ENCODE measurements at regions not wholly inside any gene's neighbourhood (a gene's known extent, or its start where the extent isn't known, plus 50 kb on each side); places are given as distances from the start of the nearest gene placed in this dataset.

GRCh38 chr6:19943042-19943441 lies 105.9 kb downstream of the ID4 start:
- Histone ChIP-seq H3K4me2 (ENCODE audit: low read depth, low read length, poor library complexity, severe bottlenecking) (no peak overlapping the region), H3K4me1 (ENCODE audit: low read length) (no peaks in the 10 kb centered on the region), H3K27me3 (ENCODE audit: low read length) (no peaks in the 10 kb centered on the region), H3K4me3 (ENCODE audit: low read length) (no peak overlapping the region), H3K36me3 (ENCODE audit: insufficient read depth, low read length) (no peaks in the 10 kb centered on the region), H2AFZ (ENCODE audit: low read length) (no peak overlapping the region), H3K79me2 (ENCODE audit: low read length) (no peaks in the 10 kb centered on the region), H3K9me2 (replicated peaks; ENCODE audit: insufficient read depth, low read length) (no peaks in the 10 kb centered on the region), H4K20me1 (ENCODE audit: insufficient read depth, low read depth, low read length) (no peaks in the 10 kb centered on the region), H3K9ac (ENCODE audit: low read length) (no peak overlapping the region), H3K9me3 (ENCODE audit: low read length) (no peaks in the 10 kb centered on the region), H3K27ac (ENCODE audit: low read length) (no peak overlapping the region)
- DNase-seq: no peak

GRCh38 chr6:19945843-19946358 lies 108.7 kb downstream of the ID4 start:
- H3K36me3 ChIP-seq (ENCODE audit: insufficient read depth, low read length): no peaks in the 10 kb centered on the region
- no peak overlapping the region for H2AFZ ChIP-seq (ENCODE audit: low read length)
- H4K20me1 ChIP-seq (ENCODE audit: insufficient read depth, low read depth, low read length): no peaks in the 10 kb centered on the region
- no peak overlapping the region for H3K4me2 ChIP-seq (ENCODE audit: low read depth, low read length, poor library complexity, severe bottlenecking)
- no peak overlapping the region for H3K4me3 ChIP-seq (ENCODE audit: low read length)
- H3K9ac ChIP-seq (ENCODE audit: low read length): no peak overlapping the region
- no peak overlapping the region for H3K27ac ChIP-seq (ENCODE audit: low read length)
- peaks cover 3% of the 10 kb centered on the region; the same call in 1 of the 2 replicates for H3K9me3 ChIP-seq (ENCODE audit: low read length)
- H3K79me2 ChIP-seq (ENCODE audit: low read length): no peaks in the 10 kb centered on the region
- no peaks in the 10 kb centered on the region for H3K9me2 ChIP-seq (replicated peaks; ENCODE audit: insufficient read depth, low read length)
- DNase-seq: no peak
- H3K27me3 ChIP-seq (ENCODE audit: low read length): no peaks in the 10 kb centered on the region
- no peaks in the 10 kb centered on the region for H3K4me1 ChIP-seq (ENCODE audit: low read length)

- Histone ChIP-seq H4K20me1 (ENCODE audit: insufficient read depth, low read depth, low read length) (no peaks in the 10 kb centered on the region), H3K79me2 (ENCODE audit: low read length) (no peaks in the 10 kb centered on the region), H3K9ac (ENCODE audit: low read length) (no peak overlapping the region), H2AFZ (ENCODE audit: low read length) (no peak overlapping the region), H3K36me3 (ENCODE audit: insufficient read depth, low read length) (no peaks in the 10 kb centered on the region), H3K4me1 (ENCODE audit: low read length) (no peaks in the 10 kb centered on the region), H3K9me3 (ENCODE audit: low read length) (peaks cover 3% of the 10 kb centered on the region; the same call in 1 of the 2 replicates), H3K27me3 (ENCODE audit: low read length) (no peaks in the 10 kb centered on the region), H3K4me3 (ENCODE audit: low read length) (no peak overlapping the region), H3K4me2 (ENCODE audit: low read depth, low read length, poor library complexity, severe bottlenecking) (no peak overlapping the region), H3K9me2 (replicated peaks; ENCODE audit: insufficient read depth, low read length) (no peaks in the 10 kb centered on the region), H3K27ac (ENCODE audit: low read length) (no peak overlapping the region)
- no peak for DNase-seq
Observed at GRCh38 chr6:19949155-19949554, 112.0 kb downstream of the ID4 start.

GRCh38 chr6:19964115-19964514 lies 126.9 kb downstream of the ID4 start:
- no peak overlapping the region for H3K4me2 ChIP-seq (ENCODE audit: low read depth, low read length, poor library complexity, severe bottlenecking)
- DNase-seq: no peak
- H3K9me2 ChIP-seq (replicated peaks; ENCODE audit: insufficient read depth, low read length): 0 out of 2 replicates have a peak, but pooled peaks cover 2% of the 10 kb centered on the region
- no peaks in the 10 kb centered on the region for H3K27me3 ChIP-seq (ENCODE audit: low read length)
- H3K9me3 ChIP-seq (ENCODE audit: low read length): no peaks in the 10 kb centered on the region
- H3K36me3 ChIP-seq (ENCODE audit: insufficient read depth, low read length): no peaks in the 10 kb centered on the region
- H3K4me1 ChIP-seq (ENCODE audit: low read length): no peaks in the 10 kb centered on the region
- H3K27ac ChIP-seq (ENCODE audit: low read length): no peak overlapping the region
- no peak overlapping the region for H2AFZ ChIP-seq (ENCODE audit: low read length)
- no peak overlapping the region for H3K9ac ChIP-seq (ENCODE audit: low read length)
- H3K4me3 ChIP-seq (ENCODE audit: low read length): no peak overlapping the region
- H4K20me1 ChIP-seq (ENCODE audit: insufficient read depth, low read depth, low read length): no peaks in the 10 kb centered on the region
- no peaks in the 10 kb centered on the region for H3K79me2 ChIP-seq (ENCODE audit: low read length)

GRCh38 chr6:19968201-19968600 lies 131.0 kb downstream of the ID4 start:
- Histone ChIP-seq H3K79me2 (ENCODE audit: low read length) (no peaks in the 10 kb centered on the region), H2AFZ (ENCODE audit: low read length) (no peak overlapping the region), H3K4me1 (ENCODE audit: low read length) (no peaks in the 10 kb centered on the region), H3K27me3 (ENCODE audit: low read length) (no peaks in the 10 kb centered on the region), H3K4me2 (ENCODE audit: low read depth, low read length, poor library complexity, severe bottlenecking) (no peak overlapping the region), H3K36me3 (ENCODE audit: insufficient read depth, low read length) (no peaks in the 10 kb centered on the region), H4K20me1 (ENCODE audit: insufficient read depth, low read depth, low read length) (no peaks in the 10 kb centered on the region), H3K9me3 (ENCODE audit: low read length) (no peaks in the 10 kb centered on the region), H3K4me3 (ENCODE audit: low read length) (no peak overlapping the region), H3K9ac (ENCODE audit: low read length) (no peak overlapping the region), H3K9me2 (replicated peaks; ENCODE audit: insufficient read depth, low read length) (0 out of 2 replicates have a peak, but pooled peaks cover 2% of the 10 kb centered on the region), H3K27ac (ENCODE audit: low read length) (no peak overlapping the region)
- no peak for DNase-seq

GRCh38 chr6:19972221-19972620 lies 135.1 kb downstream of the ID4 start:
- no peaks in the 10 kb centered on the region for H3K4me1 ChIP-seq (ENCODE audit: low read length)
- H3K9ac ChIP-seq (ENCODE audit: low read length): no peak overlapping the region

GRCh38 chr6:19976411-19977129 lies 139.4 kb downstream of the ID4 start:
- H3K4me3 ChIP-seq (ENCODE audit: low read length): no peak overlapping the region
- no peak for DNase-seq
- H3K79me2 ChIP-seq (ENCODE audit: low read length): no peaks in the 10 kb centered on the region
- H3K9me2 ChIP-seq (replicated peaks; ENCODE audit: insufficient read depth, low read length): no peaks in the 10 kb centered on the region
- H2AFZ ChIP-seq (ENCODE audit: low read length): no peak overlapping the region
- H3K27me3 ChIP-seq (ENCODE audit: low read length): no peaks in the 10 kb centered on the region
- no peak overlapping the region for H3K4me2 ChIP-seq (ENCODE audit: low read depth, low read length, poor library complexity, severe bottlenecking)
- no peak overlapping the region for H3K27ac ChIP-seq (ENCODE audit: low read length)
- H3K9ac ChIP-seq (ENCODE audit: low read length): no peak overlapping the region
- no peaks in the 10 kb centered on the region for H3K9me3 ChIP-seq (ENCODE audit: low read length)
- no peaks in the 10 kb centered on the region for H3K4me1 ChIP-seq (ENCODE audit: low read length)
- no peaks in the 10 kb centered on the region for H4K20me1 ChIP-seq (ENCODE audit: insufficient read depth, low read depth, low read length)
- no peaks in the 10 kb centered on the region for H3K36me3 ChIP-seq (ENCODE audit: insufficient read depth, low read length)

More at GRCh38 chr6:19972221-19972620, 135.1 kb downstream of the ID4 start:
- Histone ChIP-seq H3K4me3 (ENCODE audit: low read length) (no peak overlapping the region), H3K9me3 (ENCODE audit: low read length) (no peaks in the 10 kb centered on the region), H3K27me3 (ENCODE audit: low read length) (no peaks in the 10 kb centered on the region), H3K27ac (ENCODE audit: low read length) (no peak overlapping the region), H2AFZ (ENCODE audit: low read length) (no peak overlapping the region), H3K9me2 (replicated peaks; ENCODE audit: insufficient read depth, low read length) (0 out of 2 replicates have a peak, but pooled peaks cover 2% of the 10 kb centered on the region), H3K36me3 (ENCODE audit: insufficient read depth, low read length) (no peaks in the 10 kb centered on the region), H3K4me2 (ENCODE audit: low read depth, low read length, poor library complexity, severe bottlenecking) (no peak overlapping the region), H3K79me2 (ENCODE audit: low read length) (no peaks in the 10 kb centered on the region), H4K20me1 (ENCODE audit: insufficient read depth, low read depth, low read length) (no peaks in the 10 kb centered on the region)
- DNase-seq: no peak

- H3K27me3 ChIP-seq (ENCODE audit: low read length): no peaks in the 10 kb centered on the region
- H3K27ac ChIP-seq (ENCODE audit: low read length): no peak overlapping the region
- no peaks in the 10 kb centered on the region for H4K20me1 ChIP-seq (ENCODE audit: insufficient read depth, low read depth, low read length)
- no peaks in the 10 kb centered on the region for H3K4me1 ChIP-seq (ENCODE audit: low read length)
- DNase-seq: no peak
- H3K9me2 ChIP-seq (replicated peaks; ENCODE audit: insufficient read depth, low read length): no peaks in the 10 kb centered on the region
- H3K4me3 ChIP-seq (ENCODE audit: low read length): no peak overlapping the region
- H3K9me3 ChIP-seq (ENCODE audit: low read length): no peaks in the 10 kb centered on the region
- H3K79me2 ChIP-seq (ENCODE audit: low read length): no peaks in the 10 kb centered on the region
- H3K36me3 ChIP-seq (ENCODE audit: insufficient read depth, low read length): no peaks in the 10 kb centered on the region
- no peak overlapping the region for H2AFZ ChIP-seq (ENCODE audit: low read length)
- H3K4me2 ChIP-seq (ENCODE audit: low read depth, low read length, poor library complexity, severe bottlenecking): no peak overlapping the region
- no peak overlapping the region for H3K9ac ChIP-seq (ENCODE audit: low read length)
Observed at GRCh38 chr6:19979059-19979458, 141.9 kb downstream of the ID4 start.
